SIG-M5 treated with dmso at 0.1 percent for 504 hours (cell line): ENCODE measurements at regions not wholly inside any gene's neighbourhood (a gene's known extent, or its start where the extent isn't known, plus 50 kb on each side); places are given as distances from the start of the nearest gene placed in this dataset.
A peak's percentile ranks its signal among the peaks of the same experiment; 100 is the strongest.

ENCODE experiments used
- DNase-seq: peaks from one replicate; lab custom pipeline; 2025; ENCODE audit not compliant: unreplicated experiment; lab: John Stamatoyannopoulos, UW

GRCh38 chr10:28387140-28387539 is 84.3 kb upstream of the MPP7 start:
- DNase-seq: no peak

GRCh38 chr10:28391283-28391682 is 88.4 kb upstream of the MPP7 start:
- DNase-seq: no peak

DNA sequence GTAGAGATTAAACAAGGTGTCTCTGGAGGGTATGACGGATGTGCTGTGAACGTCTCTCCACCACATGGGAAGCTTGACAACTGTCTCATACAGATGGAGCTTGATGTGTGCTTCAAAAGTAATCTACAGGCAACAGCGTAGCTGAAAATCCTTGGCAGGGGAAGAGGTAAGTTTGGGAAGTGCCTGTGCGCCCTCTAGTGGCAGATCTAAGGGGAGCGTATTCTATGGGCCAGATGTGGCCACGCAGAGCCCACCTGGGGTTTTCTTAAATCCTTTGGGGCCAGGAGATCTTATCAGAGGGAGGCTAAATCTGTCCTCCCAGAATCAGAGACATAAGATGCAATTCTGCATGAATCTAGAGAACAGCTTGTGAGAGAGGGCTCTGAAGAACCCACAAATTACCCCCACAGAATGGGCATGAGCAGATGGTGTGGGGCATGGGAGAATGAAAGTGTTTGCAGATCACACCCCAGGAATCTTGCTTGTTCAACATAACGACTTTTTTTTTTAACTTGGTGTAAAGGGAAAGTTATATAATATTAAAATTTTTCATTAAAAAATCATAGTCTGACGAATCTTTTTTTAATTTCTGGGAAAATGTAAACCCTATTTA is 91.2 kb upstream of the MPP7 start:
- peak; percentile 59 for DNase-seq

DNA sequence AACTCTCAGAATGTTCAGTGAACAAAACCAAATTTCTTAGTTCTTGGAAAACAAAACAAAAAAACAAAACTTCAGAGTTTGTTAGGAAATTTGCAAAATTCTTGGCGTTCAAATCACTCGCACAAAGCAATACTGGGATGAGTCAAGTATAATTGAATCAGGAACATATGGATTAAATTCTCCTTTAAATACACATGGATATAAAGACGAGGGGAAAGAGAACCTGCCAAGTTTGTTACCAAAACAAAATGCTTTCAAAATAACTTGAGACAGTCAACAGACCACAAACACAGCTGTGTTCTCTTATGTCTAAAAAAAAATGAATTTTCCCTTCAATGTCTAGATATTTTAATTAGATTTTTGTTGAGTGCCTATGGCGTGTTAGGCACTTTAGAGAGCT is 93.5 kb upstream of the MPP7 start:
- no peak for DNase-seq

GRCh38 chr10:28397229-28397628 is 94.4 kb upstream of the MPP7 start:
- DNase-seq: no peak

DNA sequence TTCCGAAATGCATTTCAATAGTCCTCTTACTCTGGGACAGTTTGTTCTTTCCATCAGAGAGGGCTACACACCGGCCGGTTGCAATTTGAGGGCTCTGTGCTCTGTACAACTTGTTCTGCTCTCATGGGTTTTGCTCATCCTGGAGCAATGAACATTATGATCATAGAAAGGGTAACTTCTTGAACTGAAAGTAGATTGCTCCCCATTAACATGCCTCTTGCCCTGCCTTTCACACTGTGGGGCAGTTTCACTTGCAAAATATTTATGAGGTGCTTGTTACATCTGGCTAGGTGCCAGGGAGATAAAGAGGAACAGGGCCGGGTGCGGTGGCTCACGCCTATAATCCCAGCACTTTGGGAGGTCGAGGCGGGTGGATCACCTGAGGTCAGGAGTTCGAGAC is 97.3 kb upstream of the MPP7 start:
- no peak for DNase-seq

- peak; percentile 40 for DNase-seq
These were observed 97.8 kb upstream of the MPP7 start for GRCh38 chr10:28400681-28401080.

GRCh38 chr10:28402611-28403073 is 99.8 kb upstream of the MPP7 start:
- peak; percentile 17 for DNase-seq

- DNase-seq: no peak
These were observed 100.2 kb upstream of the MPP7 start for GRCh38 chr10:28403090-28403489.

DNA sequence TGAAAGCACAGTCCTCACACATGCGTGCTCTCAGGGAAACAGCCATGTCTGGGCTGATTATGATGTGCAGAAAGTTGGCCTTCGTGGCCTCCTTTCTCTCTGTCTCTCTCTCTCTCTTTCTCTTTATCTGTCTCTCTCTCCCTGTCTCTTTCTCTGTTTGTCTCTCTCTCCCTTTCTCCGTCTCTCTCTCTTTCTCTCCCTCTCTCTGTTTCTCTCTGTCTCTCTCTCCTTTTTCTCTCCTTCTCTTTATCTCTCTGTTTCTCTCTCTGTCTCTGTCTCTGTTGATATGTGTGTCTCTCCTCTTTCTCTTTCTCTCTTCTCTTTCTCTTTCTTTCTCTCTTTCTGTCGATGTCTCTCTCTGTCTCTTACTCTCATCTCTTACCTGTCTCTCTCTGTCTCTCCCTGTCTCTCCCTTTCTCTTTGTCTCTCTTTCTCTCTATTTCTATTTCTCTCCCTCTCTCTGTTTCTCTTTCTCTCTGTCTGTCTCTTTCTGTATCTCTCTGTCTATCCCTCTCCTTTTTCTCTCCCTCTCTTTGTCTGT is 105.4 kb upstream of the MPP7 start:
- no peak for DNase-seq

- no peak for DNase-seq
These were observed 107.7 kb upstream of the MPP7 start for GRCh38 chr10:28410420-28411135.

DNA sequence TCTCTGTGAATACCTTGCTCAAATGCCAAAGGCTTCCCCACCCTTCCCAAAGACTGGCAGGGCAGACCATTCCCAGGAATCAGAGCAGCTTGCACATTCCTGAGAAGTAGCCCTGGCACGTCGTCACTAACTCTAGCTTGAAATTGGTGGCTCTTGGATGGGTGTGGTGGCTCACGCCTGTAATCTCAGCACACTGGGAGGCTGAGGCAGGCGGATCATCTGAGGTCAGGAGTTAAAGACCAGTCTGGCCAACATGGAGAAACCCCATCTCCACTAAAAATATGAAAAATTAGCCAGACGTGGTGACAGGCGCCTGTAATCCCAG is 108.2 kb upstream of the MPP7 start:
- DNase-seq: no peak

DNA sequence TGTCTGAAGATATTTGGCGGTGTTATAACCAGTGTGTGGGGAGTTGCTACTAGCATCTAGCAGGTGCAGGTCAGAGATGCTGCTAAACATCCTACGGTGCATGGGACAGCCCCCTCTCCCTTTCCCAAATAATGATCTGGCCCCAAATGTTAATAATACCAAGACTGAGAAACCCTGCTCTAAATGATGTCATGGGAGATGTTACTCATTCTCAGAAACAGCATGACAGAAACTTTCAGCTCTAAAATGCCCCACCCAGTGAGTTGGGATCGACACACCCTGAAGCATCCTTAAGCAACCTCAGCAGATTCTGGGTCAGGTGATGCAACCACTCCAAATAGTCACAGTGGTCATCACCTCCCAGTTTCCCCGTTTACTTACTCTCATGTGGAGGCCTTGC is 108.8 kb upstream of the MPP7 start:
- DNase-seq: peak; percentile 13

GRCh38 chr10:28418069-28418468 is 114.8 kb upstream of the WAC start:
- no peak for DNase-seq

GRCh38 chr10:28425422-28425821 is 107.5 kb upstream of the WAC start:
- DNase-seq: no peak

GRCh38 chr10:28426392-28427159 is 106.3 kb upstream of the WAC start:
- no peak for DNase-seq

GRCh38 chr10:28427376-28427775 is 105.5 kb upstream of the WAC start:
- DNase-seq: no peak

- no peak for DNase-seq
These were observed 103.9 kb upstream of the WAC start for GRCh38 chr10:28429045-28429444.

- no peak for DNase-seq
These were observed 103.2 kb upstream of the WAC start for GRCh38 chr10:28429573-28430216.

- no peak for DNase-seq
These were observed 101.8 kb upstream of the WAC start for GRCh38 chr10:28431139-28431538.

- peak; percentile 82 for DNase-seq
These were observed 100.7 kb upstream of the WAC start for GRCh38 chr10:28432210-28432676.
